LNCaP clone FGC (cell line): ENCODE measurements at regions not wholly inside any gene's neighbourhood (a gene's known extent, or its start where the extent isn't known, plus 50 kb on each side); places are given as distances from the start of the nearest gene placed in this dataset.

Experiments
- DNase-seq: peaks from one replicate; pipeline ENCODE4 v3.0.0-alpha.2; 2011; ENCODE audit warnings: low read depth
- H3K4me3 ChIP-seq: 2 replicates; pipeline ENCODE4 v1.5.1; 2011; ENCODE audit warnings: mild to moderate bottlenecking, low read depth, low read length, control low read depth
- TF ChIP-seq, protein P1 (sequence below): IDR thresholded peaks from 2 replicates; pipeline ENCODE4 v1.5.1; 2012; ENCODE audit warnings: mild to moderate bottlenecking; ENCODE audit not compliant: control insufficient read depth, insufficient read depth; ENCODE audit errors: extremely low read depth

DNA sequence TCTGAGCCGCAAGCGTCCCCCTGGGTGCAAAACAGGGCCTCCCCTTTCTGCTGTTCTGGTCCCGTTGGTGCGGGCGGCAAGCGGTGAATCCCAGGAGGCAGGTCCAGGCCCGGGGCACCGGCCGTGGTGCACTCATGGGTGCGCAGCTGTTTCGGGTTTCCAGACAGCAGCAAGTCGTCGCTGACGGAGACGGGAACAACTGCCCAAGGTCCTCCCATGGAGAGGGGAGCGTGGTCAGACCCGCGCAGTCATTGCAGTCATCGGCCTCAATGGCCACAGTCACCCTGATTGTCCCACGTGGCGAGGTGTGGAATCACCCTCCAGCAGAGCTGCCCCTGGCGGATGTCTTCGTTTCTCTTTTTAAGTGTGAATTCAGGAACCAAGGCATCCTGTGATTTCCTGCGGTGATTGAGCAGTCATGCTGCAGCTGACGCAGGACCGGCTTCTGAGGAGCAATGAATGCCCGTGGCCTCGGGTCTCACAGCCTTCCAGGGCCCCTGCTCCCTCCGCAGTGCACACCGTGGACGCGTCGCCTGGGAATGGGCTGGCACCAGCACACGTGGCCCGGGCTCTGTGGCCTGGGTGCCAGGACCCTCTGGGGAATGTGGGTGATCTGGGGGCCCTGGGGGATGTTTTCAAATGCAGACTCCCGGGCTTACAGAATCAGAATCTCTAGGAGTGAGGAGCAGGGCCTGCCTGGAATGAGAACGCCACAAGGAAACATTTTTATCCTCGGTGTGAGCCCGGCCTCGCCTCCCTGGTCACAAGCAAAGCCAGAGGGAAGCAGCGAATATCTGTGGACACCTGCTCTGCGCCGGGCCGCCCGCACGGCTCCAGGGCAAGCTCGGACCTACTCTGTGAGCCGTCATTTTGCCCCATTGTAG, 244.2 kb upstream of the SALL3 start:
- TF ChIP-seq, protein P1, sequence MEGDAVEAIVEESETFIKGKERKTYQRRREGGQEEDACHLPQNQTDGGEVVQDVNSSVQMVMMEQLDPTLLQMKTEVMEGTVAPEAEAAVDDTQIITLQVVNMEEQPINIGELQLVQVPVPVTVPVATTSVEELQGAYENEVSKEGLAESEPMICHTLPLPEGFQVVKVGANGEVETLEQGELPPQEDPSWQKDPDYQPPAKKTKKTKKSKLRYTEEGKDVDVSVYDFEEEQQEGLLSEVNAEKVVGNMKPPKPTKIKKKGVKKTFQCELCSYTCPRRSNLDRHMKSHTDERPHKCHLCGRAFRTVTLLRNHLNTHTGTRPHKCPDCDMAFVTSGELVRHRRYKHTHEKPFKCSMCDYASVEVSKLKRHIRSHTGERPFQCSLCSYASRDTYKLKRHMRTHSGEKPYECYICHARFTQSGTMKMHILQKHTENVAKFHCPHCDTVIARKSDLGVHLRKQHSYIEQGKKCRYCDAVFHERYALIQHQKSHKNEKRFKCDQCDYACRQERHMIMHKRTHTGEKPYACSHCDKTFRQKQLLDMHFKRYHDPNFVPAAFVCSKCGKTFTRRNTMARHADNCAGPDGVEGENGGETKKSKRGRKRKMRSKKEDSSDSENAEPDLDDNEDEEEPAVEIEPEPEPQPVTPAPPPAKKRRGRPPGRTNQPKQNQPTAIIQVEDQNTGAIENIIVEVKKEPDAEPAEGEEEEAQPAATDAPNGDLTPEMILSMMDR: no peak
- H3K4me3 ChIP-seq: no peak overlapping the region
- no peak for DNase-seq

DNA sequence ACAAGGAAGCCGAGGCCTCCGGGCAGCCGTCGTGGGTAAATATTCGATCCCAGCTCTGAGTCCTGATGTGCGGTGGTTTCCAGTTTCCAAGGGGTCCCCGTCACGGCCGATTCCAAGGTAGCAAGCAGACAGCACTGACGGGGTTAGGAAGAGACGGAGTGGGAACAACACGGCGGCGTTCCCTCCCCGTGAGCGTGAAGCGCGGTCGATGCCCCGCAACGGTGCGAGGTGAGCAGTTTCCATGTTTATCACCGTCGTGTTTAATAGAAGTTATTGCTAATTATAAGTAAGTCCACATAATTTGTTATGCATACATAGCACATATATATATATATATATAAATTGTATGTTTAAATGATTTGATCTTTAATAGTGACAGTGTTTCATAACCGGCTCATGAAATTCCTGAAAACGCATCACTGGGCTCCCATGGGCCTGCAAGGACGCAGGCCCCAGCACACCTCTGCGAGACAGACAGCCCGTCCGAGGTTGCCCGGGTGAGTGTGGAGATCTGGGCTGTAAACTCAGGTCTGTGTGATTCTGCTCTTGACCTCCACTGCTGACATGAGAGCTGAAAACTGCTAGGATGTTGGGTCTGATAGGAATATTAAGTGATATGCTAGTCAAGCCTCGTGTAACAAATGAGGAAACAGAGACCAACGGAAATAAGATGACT, 243.5 kb upstream of the SALL3 start:
- TF ChIP-seq, protein P1: no peak
- DNase-seq: no peak
- H3K4me3 ChIP-seq: no peak overlapping the region

DNA sequence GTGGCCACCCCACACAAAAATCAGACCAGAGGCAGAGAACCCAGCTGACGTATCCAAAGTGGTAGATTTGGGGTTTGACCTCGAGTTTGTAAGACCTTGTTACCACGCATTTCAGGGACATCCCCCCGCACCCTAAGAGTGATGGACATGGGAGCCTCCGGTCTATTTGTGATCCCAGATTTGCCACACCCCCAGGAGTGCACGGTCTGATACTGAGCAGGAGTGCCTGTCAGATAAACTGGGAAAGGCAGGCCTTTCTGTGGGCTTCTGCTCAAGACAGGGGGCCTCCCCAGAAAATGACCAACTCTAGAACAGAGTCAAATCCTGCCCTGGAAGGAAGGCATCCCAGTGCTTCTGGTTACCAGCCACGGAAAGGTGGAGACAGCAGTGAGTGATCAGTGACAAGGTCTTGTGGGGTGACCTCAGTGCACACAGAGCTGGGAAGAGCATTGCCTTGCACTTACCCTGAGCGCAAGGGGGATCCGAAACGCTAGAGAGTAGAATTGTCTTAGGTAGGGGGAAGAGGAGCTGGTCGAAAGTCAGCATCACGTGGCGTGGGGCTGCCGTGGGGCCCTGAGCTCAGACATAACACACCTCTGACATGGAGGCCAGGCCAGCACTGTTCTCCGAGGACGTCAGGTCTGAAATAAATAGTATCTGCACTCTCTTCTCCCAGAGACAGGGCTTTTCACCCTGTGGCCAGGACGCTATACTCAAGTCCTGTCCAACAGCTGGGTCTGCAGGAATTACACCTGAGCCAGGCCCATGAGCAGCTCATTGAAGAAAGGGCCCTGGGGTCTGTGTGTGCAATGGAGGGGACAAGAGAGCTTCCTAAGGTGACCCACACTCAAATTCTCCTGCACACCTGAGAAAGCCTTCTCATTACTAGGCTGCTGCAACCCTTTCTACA, 242.4 kb upstream of the SALL3 start:
- no peak for DNase-seq
- TF ChIP-seq, protein P1: no peak

DNA sequence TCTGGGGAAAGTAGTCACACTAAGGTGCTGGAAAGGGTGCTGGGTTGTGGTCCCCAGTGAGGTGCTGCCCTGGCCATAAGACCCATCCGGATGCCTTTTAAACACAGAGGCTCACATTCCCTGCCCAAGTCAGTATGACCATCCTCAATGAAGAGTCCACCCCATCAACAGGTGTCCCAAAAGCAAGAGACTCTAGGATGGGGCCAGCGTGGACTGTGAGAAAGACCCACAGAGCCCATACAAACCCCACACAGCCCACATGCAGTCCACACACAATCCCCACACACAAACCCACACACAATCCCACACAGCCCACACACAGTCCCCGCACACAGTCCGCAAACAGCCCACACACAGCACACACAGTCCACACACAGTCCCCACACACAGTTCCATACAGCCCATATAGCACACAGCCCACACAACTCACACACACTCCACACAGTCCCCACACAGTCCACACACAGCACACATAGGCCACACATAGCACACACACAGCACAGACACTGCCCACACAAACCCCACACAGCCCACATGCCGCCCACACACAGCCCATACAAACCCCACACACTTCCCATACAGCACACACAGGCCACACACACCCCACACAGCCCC, 241.4 kb upstream of the SALL3 start:
- H3K4me3 ChIP-seq: no peak overlapping the region
- TF ChIP-seq, protein P1: no peak
- no peak for DNase-seq

More for the DNA sequence above, 242.4 kb upstream of the SALL3 start:
- H3K4me3 ChIP-seq: no peak overlapping the region

DNA sequence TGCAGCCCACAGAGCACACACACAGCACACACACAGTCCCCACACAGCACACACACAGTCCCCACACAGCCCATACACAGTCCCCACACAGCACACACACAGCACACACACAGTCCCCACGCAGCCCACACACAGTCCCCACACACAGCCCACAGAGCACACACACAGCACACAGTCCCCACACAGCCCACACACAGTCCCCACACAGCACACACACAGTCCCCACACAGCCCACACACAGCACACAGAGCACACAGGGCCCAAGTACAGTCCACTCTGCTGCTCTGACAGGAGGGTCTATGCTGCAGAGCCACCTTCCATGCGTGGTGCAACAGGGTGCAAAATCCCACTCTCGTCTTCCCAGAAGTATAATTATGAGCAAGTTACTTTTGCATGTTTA, 240.5 kb upstream of the SALL3 start:
- H3K4me3 ChIP-seq: no peak overlapping the region
- TF ChIP-seq, protein P1: no peak
- no peak for DNase-seq

DNA sequence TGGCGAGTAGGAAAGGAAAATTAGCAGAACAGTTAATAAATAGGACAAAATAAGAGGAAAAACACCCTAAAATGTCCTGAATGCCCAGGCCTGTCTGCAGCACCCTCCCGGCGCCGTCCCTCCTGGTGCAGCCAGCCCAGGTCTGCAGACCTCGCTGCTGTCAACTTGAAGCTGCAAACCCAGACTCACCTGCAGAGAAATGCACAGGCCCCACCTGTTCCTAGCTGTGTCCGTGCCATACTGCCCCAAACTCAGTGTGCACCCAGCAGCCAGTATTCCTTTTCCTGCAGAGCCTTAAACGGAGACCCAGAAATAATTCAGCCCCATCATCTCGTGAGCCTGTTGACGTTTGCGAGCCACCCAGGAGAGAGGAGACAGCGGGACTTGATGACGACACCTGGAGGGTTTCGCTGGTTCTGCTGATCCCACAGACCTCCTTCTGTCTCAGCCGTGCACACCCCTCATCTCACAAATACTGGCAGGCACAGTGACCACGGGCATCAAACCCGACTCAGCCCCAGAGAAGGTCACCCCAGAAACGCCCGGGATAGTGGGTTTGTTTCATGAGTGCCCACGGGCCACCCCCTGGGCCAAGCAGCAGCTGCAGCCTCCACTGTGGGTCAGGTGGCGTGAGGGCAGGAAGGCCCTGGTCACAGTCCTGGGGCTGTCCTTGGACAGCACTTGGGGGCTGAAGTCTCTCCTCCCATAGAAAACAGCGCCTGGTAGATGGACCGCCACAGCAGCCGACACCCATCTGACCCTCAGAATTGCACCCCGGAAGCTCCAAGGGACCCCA, 239.5 kb upstream of the SALL3 start:
- TF ChIP-seq, protein P1: no peak
- no peak overlapping the region for H3K4me3 ChIP-seq
- DNase-seq: no peak
